Astrocyte of the spinal cord (primary cell): ENCODE measurements at regions not wholly inside any gene's neighbourhood (a gene's known extent, or its start where the extent isn't known, plus 50 kb on each side); places are given as distances from the start of the nearest gene placed in this dataset.

Source experiments
- DNase-seq: peaks from one replicate; pipeline ENCODE4 v3.0.0; 2011; ENCODE audit warnings: low read depth, low spot score
- H3K4me3 ChIP-seq: 2 replicates; pipeline ENCODE4 v1.5.1; 2011; ENCODE audit warnings: low read depth, mild to moderate bottlenecking, low read length, moderate library complexity
- in situ Hi-C: cut with HindIII; loops from 2 replicates; pipeline ENCODE4 v1.10.0; 2017; ENCODE audit warnings: low sequenced_read_pairs
- TF ChIP-seq, protein P1 (sequence below): IDR thresholded peaks from 2 replicates; pipeline ENCODE4 v1.5.1; 2012; ENCODE audit warnings: low read depth, mild to moderate bottlenecking, low read length, inconsistent platforms

DNA sequence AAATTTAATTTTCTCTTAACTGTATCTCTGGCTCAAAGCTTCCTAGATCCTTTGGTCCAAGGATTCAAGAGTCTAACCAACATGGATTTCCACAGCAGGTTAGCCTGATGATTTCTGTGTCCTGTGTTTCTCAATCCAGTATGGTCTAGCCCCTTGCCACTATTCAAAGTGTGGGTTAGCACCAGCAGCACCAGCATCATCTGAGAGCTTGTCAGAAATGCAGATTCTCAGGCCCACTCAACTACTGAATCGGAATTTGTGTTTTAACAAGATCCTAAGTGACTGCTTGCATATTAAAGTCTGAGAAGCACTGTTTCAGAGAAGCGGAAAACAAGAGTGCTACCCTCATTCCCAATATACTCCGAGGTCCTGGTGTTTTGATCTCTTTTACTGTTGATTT is 133.8 kb upstream of the PRDM1 start:
- H3K4me3 ChIP-seq, result no peak overlapping the region
- DNase-seq, result no peak
- in situ Hi-C loops, result no loop called here
- TF ChIP-seq, protein P1, sequence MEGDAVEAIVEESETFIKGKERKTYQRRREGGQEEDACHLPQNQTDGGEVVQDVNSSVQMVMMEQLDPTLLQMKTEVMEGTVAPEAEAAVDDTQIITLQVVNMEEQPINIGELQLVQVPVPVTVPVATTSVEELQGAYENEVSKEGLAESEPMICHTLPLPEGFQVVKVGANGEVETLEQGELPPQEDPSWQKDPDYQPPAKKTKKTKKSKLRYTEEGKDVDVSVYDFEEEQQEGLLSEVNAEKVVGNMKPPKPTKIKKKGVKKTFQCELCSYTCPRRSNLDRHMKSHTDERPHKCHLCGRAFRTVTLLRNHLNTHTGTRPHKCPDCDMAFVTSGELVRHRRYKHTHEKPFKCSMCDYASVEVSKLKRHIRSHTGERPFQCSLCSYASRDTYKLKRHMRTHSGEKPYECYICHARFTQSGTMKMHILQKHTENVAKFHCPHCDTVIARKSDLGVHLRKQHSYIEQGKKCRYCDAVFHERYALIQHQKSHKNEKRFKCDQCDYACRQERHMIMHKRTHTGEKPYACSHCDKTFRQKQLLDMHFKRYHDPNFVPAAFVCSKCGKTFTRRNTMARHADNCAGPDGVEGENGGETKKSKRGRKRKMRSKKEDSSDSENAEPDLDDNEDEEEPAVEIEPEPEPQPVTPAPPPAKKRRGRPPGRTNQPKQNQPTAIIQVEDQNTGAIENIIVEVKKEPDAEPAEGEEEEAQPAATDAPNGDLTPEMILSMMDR, result no peak

DNA sequence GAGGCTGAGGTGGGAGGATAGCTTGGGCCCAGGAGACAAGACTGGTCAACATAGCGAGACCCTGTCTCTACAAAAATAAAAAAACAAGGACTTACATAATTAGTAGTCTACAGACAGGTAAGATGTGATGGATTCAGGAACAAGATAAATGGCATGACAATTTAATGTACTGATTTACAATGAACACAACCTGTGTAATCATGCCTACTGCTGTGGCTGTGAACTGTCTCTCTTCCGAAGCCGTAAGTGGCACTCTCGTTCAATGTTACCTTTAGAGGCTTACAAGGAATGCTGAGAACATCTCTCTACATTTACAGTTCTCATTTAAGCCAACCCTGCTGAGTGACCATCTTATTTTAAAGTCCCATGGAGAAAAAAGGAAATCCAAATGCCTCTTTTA is 134.8 kb upstream of the PRDM1 start:
- no peak overlapping the region for H3K4me3 ChIP-seq
- no peak for DNase-seq
- TF ChIP-seq, protein P1, result no peak
- in situ Hi-C loops, result no loop called here

DNA sequence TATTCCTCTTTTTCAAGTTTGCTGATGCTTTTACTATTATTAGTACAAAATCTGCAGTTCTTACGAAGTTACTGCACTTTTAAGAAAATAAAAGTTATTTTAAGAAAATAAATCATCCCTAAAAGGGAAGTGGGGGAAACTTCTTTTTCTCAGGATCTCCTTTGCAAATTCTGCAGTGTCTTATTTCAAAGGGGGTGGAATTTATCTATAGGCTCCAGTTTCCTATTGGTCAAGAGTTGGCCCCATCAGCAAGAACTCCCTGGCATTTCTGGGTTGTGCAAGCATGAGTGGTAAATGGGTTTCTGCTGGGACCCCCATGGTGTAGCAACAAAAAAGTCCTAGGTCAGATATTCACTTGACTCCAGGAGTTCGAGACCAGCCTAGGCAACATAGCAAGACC is 136.3 kb upstream of the PRDM1 start:
- no peak for DNase-seq
- no peak overlapping the region for H3K4me3 ChIP-seq
- TF ChIP-seq, protein P1, result no peak
- in situ Hi-C loops, result no loop called here

DNA sequence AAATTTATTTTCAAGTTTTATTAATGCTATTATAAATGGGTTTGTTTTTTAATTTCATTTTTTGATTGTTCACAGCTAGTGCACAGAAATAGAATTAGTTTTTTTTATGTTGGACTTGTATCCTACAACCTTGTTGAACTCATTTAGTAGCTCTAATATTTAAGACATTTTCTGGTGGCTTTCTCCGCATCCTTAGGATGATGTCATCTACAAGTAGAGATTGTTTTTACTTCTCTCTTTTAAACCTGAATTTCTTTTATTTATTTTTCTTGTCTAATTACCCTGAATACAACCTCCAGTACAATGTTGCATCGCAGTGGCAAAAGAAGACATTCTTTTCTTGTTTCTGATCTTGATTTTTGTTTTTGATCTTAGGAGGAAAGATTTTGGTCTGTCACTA is 142.6 kb upstream of the PRDM1 start:
- no peak for DNase-seq
- no peak overlapping the region for H3K4me3 ChIP-seq
- in situ Hi-C loops, result no loop called here
- TF ChIP-seq, protein P1, result no peak

DNA sequence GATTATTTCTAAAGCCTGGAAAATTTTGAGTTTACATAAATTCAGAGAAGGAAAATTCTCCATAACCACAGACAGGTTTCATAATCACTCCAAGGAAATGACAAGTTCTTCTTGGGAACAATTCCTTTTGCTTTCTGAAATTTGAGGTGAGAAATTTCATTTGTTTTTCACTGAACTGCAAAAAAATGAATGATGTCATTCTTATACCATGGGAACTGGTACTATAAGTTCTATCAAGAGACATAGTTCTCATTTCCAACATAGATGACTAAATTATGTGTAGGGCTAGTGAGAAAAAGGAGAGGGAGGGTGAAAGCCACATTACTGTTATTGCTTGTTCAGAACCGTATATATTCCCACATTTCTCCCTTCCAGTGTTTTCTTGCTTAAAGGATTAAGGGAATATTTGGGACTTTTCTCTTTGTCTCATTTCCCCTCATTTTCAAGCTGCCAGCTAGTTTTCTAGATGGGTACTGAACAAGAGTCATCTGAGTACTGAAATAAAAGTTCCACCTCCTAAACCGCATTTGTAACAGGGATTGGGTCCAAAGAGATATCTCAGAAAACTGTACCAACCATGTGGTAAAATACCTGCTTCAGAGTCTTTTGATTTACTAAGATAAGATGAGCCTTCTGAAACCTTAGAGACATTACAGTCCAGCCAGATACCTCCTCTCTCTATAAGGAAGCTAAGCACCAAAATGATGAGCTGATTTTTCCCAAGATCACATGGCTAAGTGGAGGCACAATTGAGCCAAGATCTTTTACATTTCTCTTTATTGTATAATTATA is 144.3 kb upstream of the PRDM1 start:
- no peak for DNase-seq
- in situ Hi-C loops, result no loop called here
- H3K4me3 ChIP-seq, result no peak overlapping the region
- TF ChIP-seq, protein P1, result no peak

DNA sequence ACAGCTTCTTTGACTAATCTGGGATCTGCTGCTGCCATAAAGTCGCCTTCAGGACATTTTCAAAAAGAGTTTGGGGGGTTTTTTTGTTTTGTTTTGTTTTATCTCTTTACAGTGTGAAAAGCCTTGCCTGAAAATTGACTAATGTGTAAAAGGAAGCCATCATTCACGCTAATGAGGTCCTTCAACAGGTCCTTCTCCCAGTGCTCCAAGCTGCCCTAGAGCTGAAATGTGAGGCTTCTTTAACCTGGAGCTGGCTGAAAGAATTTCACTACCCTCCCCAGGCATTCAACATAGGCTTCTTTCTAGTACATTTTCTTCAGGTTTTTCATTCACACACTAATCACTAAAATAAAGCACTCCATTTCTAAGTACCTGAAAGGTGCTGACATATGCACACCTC is 145.1 kb upstream of the PRDM1 start:
- in situ Hi-C loops, result no loop called here
- no peak overlapping the region for H3K4me3 ChIP-seq
- no peak for DNase-seq
- TF ChIP-seq, protein P1, result no peak
